Neutrophil (primary cell): ENCODE measurements at regions not wholly inside any gene's neighbourhood (a gene's known extent, or its start where the extent isn't known, plus 50 kb on each side); places are given as distances from the start of the nearest gene placed in this dataset.
"Not testable (repeated sequence)": the region's sequence is repeated elsewhere in the genome, so short reads cannot be mapped to it uniquely, and the experiment has no call there.

Experiments used
- H3K27ac ChIP-seq: fragments of 200-600 bp; sonication (generic); 2 replicates; pipeline ENCODE4 v1.5.1; 2016; ENCODE audit warnings: mild to moderate bottlenecking, moderate library complexity
- H3K27me3 ChIP-seq: fragments of 200-600 bp; sonication (generic); 2 replicates; pipeline ENCODE4 v1.6.0; 2016; ENCODE audit warnings: mild to moderate bottlenecking
- H3K36me3 ChIP-seq: fragments of 200-600 bp; sonication (generic); 2 replicates; pipeline ENCODE4 v1.5.1; 2017
- H3K4me1 ChIP-seq, 2 experiments: fragments of 200-600 bp in 1 of 2; sonication (generic) in 1 of 2; 1 replicate in 1 of 2; 2 replicates in 1 of 2; pipeline versions ENCODE4 v1.5.1 to v1.6.1; 2013 to 2016; ENCODE audit warnings: low read depth in 1 of 2, low read length in 1 of 2, mild to moderate bottlenecking in 1 of 2, moderate library complexity in 1 of 2; ENCODE audit not compliant: control insufficient read depth in 1 of 2, insufficient read depth in 1 of 2
- H3K4me3 ChIP-seq, 2 experiments: fragments of 200-600 bp in 1 of 2; sonication (generic) in 1 of 2; 1 replicate in 1 of 2; 2 replicates in 1 of 2; pipeline ENCODE4 v1.5.1; 2013 to 2016; ENCODE audit warnings: low read depth in 1 of 2, low read length in 1 of 2, mild to moderate bottlenecking in 1 of 2, moderate library complexity in 1 of 2
- H3K9me3 ChIP-seq: fragments of 200-600 bp; sonication (generic); 2 replicates; pipeline ENCODE4 v1.5.1; 2016
- CTCF ChIP-seq: fragments of 200-600 bp; sonication (generic); IDR thresholded peaks from 2 replicates; pipeline ENCODE4 v1.5.1; 2016; ENCODE audit warnings: antibody characterized with exemption

- Histone ChIP-seq H3K4me3 (no peak overlapping the region), H3K4me1 (no peaks in the 10 kb centered on the region), H3K36me3 (no peaks in the 10 kb centered on the region), H3K27me3 (peaks cover 26% of the 10 kb centered on the region), H3K9me3 (no peaks in the 10 kb centered on the region), H3K27ac (no peak overlapping the region)
- no peak for TF ChIP-seq CTCF
These were observed 65.9 kb downstream of the RPL22L1 start for GRCh38 chr3:170804078-170804477.

- no peaks in the 10 kb centered on the region for H3K9me3 ChIP-seq
- no peak overlapping the region for H3K4me3 ChIP-seq
- no peak for TF ChIP-seq CTCF
- H3K36me3 ChIP-seq = no peaks in the 10 kb centered on the region
- no peaks in the 10 kb centered on the region for H3K4me1 ChIP-seq
- H3K27ac ChIP-seq = no peak overlapping the region
- peaks cover 26% of the 10 kb centered on the region for H3K27me3 ChIP-seq
These were observed 67.5 kb downstream of the RPL22L1 start for GRCh38 chr3:170802164-170803151.

GRCh38 chr3:170801597-170801996 lies 68.4 kb downstream of the RPL22L1 start:
- Histone ChIP-seq H3K27me3 (peaks cover 26% of the 10 kb centered on the region), H3K27ac (no peak overlapping the region), H3K4me3 (no peak overlapping the region)

GRCh38 chr3:170800275-170800674 lies 69.7 kb downstream of the RPL22L1 start:
- H3K4me1 ChIP-seq, H3K4me3 ChIP-seq, H3K27ac ChIP-seq, H3K36me3 ChIP-seq, H3K9me3 ChIP-seq: not testable (repeated sequence)
- peaks cover 26% of the 10 kb centered on the region for H3K27me3 ChIP-seq

More at GRCh38 chr3:170801597-170801996, 68.4 kb downstream of the RPL22L1 start:
- H3K36me3 ChIP-seq = no peaks in the 10 kb centered on the region
- H3K9me3 ChIP-seq = no peaks in the 10 kb centered on the region
- no peak for TF ChIP-seq CTCF
- H3K4me1 ChIP-seq = no peaks in the 10 kb centered on the region

- TF ChIP-seq CTCF = no peak
- H3K27me3 ChIP-seq = peaks cover 21% of the 10 kb centered on the region
- H3K36me3 ChIP-seq = no peaks in the 10 kb centered on the region
- no peak overlapping the region for H3K27ac ChIP-seq
- no peaks in the 10 kb centered on the region for H3K4me1 ChIP-seq
- no peaks in the 10 kb centered on the region for H3K9me3 ChIP-seq
- no peak overlapping the region for H3K4me3 ChIP-seq
These were observed 71.0 kb downstream of the RPL22L1 start for GRCh38 chr3:170799009-170799408.

GRCh38 chr3:170797685-170798084 lies 72.3 kb downstream of the RPL22L1 start:
- peaks cover 8% of the 10 kb centered on the region for H3K27me3 ChIP-seq
- no peaks in the 10 kb centered on the region for H3K36me3 ChIP-seq
- H3K27ac ChIP-seq = no peak overlapping the region
- no peak for TF ChIP-seq CTCF
- no peaks in the 10 kb centered on the region for H3K9me3 ChIP-seq
- H3K4me1 ChIP-seq = no peaks in the 10 kb centered on the region
- no peak overlapping the region for H3K4me3 ChIP-seq
